ENCODE measurements at regions not wholly inside any gene's neighbourhood (a gene's known extent, or its start where the extent isn't known, plus 50 kb on each side); places are given as distances from the start of the nearest gene placed in this dataset.
"Not testable (repeated sequence)": the region's sequence is repeated elsewhere in the genome, so short reads cannot be mapped to it uniquely, and the experiment has no call there.

DNA sequence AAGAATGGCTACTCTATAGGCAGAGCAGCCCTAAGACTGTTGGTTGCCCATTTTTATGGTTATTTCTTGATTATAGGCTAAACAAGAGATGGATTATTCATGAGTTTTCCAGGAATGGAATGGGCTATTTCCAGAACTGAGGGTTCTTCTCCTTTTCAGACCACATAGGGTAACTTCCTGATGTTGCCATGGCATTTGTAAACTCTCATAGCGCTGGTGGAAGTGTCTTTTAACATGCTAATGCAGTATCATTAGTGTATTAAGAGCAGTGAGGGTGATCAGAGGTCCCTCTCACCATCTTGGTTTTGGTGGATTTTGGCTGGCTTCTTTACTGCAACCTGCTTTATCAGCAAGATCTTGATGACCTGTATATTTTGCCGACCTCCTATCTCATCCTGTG lies 904.6 kb upstream of the FBXO33 start:
- Histone ChIP-seq H3K27ac (no peak overlapping the region), H3K4me3 (no peak overlapping the region), H3K27me3 (no peaks in the 10 kb centered on the region), H3K9me3 (peaks cover 0 to 7% (median 0%) of the 10 kb centered on the region in 4 donors), H3K36me3 (no peaks in the 10 kb centered on the region), H3K4me1 (no peaks in the 10 kb centered on the region)
- no peak for DNase-seq
- 31 to 63% (median 56%) methylated on average over 2 of the region's 2 CpGs for WGBS, 5 donors
- TF ChIP-seq POLR2AphosphoS5 (IDR thresholded peaks at IDR 0.05) (no peak), EP300 (IDR thresholded peaks at IDR 0.05) (no peak), POLR2A (IDR thresholded peaks at IDR 0.05) (no peak)
- intact Hi-C loops (cut with DNase I; ENCODE audit: low total_unique reads): no loop called here

- H3K27me3 ChIP-seq; intact Hi-C loops (cut with DNase I; ENCODE audit: low total_unique reads); H3K36me3 ChIP-seq; DNase-seq; H3K27ac ChIP-seq; H3K4me3 ChIP-seq; H3K4me1 ChIP-seq: not testable (repeated sequence)
- WGBS, 5 donors: 62 to 83% (median 72%) methylated on average over 6 to 9 of the region's 9 CpGs
- peaks cover 0 to 19% (median 0%) of the 10 kb centered on the region in 4 donors for H3K9me3 ChIP-seq
Measured at GRCh38 chr14:40326519-40326918, 894.3 kb upstream of the FBXO33 start.

- Histone ChIP-seq H3K27me3 (no peaks in the 10 kb centered on the region), H3K4me1 (no peaks in the 10 kb centered on the region), H3K27ac (no peak overlapping the region), H3K4me3 (no peak overlapping the region), H3K9me3 (peaks cover 0 to 22% (median 0%) of the 10 kb centered on the region in 4 donors), H3K36me3 (no peaks in the 10 kb centered on the region)
- no peak for DNase-seq
- TF ChIP-seq CTCF (IDR thresholded peaks at IDR 0.05) (no peak), EP300 (IDR thresholded peaks at IDR 0.05) (no peak), POLR2A (IDR thresholded peaks at IDR 0.05) (no peak), POLR2AphosphoS5 (IDR thresholded peaks at IDR 0.05) (no peak)
- WGBS, 5 donors: 20 to 37% (median 31%) methylated on average over 2 of the region's 2 CpGs
- intact Hi-C loops (cut with DNase I; ENCODE audit: low total_unique reads): no loop called here
Measured at GRCh38 chr14:40318211-40318719, 886.0 kb upstream of the FBXO33 start.

DNA sequence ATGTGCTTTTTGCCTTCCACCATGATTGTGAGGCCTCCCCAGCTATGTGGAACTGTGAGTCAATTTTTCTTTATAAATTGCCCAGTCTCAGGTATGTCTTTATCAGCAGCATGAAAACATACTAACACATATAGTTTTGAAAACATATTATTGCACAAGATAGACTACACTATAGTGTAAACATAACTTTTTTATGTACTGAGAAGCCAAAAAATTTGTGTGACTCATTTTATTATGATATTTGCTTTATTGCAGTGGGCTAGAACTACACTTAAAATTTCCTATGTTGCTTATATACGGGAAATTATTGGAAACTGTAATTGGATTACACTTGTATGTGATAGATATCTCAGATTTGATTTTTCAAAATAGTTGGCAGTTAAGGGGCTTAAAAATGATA lies 885.5 kb upstream of the FBXO33 start:
- intact Hi-C loops (cut with DNase I; ENCODE audit: low total_unique reads): no loop called here

GRCh38 chr14:40312296-40312695 lies 880.1 kb upstream of the FBXO33 start:
- H3K27ac ChIP-seq: no peak overlapping the region
- H3K27me3 ChIP-seq: no peaks in the 10 kb centered on the region
- TF ChIP-seq EP300 (IDR thresholded peaks at IDR 0.05) (no peak), POLR2AphosphoS5 (IDR thresholded peaks at IDR 0.05) (no peak), POLR2A (IDR thresholded peaks at IDR 0.05) (no peak), CTCF (IDR thresholded peaks at IDR 0.05) (no peak)
- H3K9me3 ChIP-seq: peaks cover 0 to 2% (median 0%) of the 10 kb centered on the region in 4 donors
- no peaks in the 10 kb centered on the region for H3K4me1 ChIP-seq
- H3K4me3 ChIP-seq: no peak overlapping the region
- H3K36me3 ChIP-seq: no peaks in the 10 kb centered on the region
- intact Hi-C loops (cut with DNase I; ENCODE audit: low total_unique reads): no loop called here
- DNase-seq: no peak
- WGBS, 5 donors: 71 to 88% (median 78%) methylated on average over 2 of the region's 2 CpGs

More for the DNA sequence above, 885.5 kb upstream of the FBXO33 start:
- no peak overlapping the region for H3K27ac ChIP-seq
- H3K36me3 ChIP-seq: no peaks in the 10 kb centered on the region
- no peak overlapping the region for H3K4me3 ChIP-seq
- TF ChIP-seq POLR2A (IDR thresholded peaks at IDR 0.05): no peak
- TF ChIP-seq CTCF (IDR thresholded peaks at IDR 0.05): no peak
- TF ChIP-seq EP300 (IDR thresholded peaks at IDR 0.05): no peak
- no peak for TF ChIP-seq POLR2AphosphoS5 (IDR thresholded peaks at IDR 0.05)
- no peaks in the 10 kb centered on the region for H3K4me1 ChIP-seq
- 83 to 94% (median 92%) methylated on average over 1 of the region's 1 CpG for WGBS, 5 donors
- no peak for DNase-seq
- H3K27me3 ChIP-seq: no peaks in the 10 kb centered on the region
- peaks cover 0 to 22% (median 0%) of the 10 kb centered on the region in 4 donors for H3K9me3 ChIP-seq

Data from stomach (tissue), 8 donors.